NCI-H524 (cell line): ENCODE measurements at regions not wholly inside any gene's neighbourhood (a gene's known extent, or its start where the extent isn't known, plus 50 kb on each side); places are given as distances from the start of the nearest gene placed in this dataset.
A peak's percentile ranks its signal among the peaks of the same experiment; 100 is the strongest.

Source experiments
- DNase-seq, 2 experiments: peaks; one replicate each; lab custom pipeline; 2025; lab: John Stamatoyannopoulos, UW

DNA sequence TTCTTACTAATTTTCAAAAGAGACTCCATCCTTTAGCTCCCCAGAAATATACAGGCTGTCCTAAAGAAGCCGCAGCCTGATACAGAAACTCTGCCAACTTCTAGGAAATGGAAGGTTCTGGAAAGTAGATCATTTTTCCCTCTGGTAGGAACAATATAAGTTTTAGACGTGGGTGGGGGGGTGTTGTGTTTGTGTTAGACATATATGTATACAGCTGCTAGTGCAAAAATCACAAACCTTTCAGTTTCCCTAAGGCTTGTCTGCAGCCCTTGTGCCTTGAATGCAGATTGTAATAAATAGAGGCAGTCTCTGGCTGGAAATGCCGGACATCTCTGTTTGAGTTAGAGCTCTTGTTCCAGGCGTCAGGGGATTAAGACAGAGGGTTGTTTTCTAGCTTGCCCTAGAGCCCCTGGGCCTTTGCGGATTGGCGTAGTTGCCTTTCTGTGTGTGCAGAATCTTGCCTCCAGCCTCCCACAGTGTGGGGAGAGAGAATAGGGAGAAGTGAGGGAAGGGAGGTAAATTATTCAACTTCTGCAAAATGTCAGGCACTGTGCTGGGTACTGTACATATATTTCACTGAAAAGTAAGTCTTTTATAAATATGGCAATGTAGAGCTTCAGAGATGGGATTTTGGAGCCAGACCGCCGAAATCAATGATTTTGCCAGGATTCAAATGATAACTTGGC lies 269.7 kb downstream of the PRL start:
- DNase-seq: no peak

DNA sequence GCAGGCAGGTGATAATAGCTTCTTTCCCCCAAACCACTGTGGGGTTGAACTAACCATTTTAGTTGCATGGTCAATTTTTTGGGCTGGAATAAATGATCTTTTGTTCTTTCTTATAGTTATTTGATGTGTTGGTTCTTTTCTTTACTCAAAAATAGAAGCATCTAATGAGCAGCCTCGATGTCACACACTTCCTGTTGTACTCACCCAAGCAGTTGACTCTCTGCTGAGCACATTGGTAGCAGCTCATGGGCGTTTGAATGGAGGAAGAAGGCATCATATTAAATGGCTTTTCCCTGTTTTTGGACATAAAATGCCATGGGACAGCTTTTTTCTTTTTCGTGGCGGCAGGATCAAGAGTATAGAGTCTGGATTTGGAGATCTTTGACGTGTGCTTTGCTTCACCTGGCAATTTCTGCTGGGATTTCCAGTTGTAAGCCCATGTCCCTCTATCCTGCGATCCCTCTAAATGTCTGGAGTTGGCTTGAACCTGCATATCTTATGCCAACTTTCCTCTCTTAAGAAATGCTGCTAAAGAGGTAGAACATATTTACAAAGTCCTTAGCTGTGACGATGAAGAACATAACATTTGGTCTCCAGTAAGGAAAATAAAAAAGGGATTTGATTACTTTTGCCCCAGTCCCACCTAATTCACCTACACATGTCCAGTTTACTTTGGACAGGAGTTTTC lies 268.3 kb downstream of the PRL start:
- DNase-seq: no peak

DNA sequence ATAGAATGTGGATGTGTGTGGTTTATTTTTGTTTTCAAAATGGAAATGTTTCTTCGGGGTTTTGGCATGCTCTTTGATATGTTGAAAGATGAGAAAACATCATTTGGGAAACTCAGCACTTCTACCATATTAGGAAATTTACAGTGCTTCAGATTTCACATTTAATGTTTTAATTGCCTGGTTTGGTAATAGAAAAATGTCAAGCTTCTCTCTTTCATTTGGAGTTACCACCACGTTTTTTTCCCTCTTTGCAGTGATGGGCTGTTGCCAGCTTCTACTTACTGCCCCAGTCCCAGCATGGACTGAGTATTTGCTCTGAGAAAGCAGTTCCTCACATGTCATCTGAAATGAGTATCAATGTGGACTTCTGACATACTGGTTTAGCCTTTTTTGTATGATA lies 267.7 kb downstream of the PRL start:
- DNase-seq: no peak

DNA sequence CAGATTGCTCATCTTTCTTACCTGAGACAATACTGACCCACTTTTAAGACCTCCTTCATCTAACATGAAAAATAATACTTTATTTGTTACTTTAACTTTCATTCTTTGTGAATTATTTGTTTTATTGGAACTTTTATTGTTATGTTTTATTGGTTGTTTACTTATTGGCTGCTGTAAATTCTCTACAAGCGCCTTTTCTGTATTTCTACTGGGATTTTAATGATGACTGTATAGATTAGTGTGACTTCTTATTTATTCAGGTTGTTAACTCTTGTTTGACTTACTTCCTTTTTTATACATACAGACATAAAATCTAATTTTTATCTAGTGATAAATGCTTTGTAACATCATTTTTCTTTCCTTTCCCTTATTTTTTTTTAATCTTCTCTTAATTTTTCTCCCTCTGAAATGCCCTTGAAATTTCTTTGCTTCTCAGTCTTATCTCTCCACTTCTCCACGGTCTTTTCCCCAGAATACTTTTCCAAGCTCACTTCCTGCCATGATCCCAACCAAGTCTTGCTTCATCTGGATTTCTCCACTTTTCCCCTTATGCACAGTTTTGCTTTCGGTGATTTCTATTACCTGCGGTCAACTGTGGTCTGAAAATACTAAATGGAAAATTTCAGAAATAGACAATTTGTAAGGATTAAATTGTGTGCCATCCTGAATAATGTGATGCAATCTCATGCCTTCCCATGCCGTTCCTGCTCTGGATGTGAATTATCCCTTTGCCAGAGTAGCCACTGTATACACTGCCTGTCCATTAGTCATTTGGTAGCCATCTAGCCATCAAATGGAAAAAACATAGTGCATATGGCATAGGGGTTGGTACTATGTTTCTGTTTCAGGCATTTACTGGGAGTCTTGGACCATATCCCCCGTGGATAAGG lies 265.9 kb downstream of the PRL start:
- no peak for DNase-seq

DNA sequence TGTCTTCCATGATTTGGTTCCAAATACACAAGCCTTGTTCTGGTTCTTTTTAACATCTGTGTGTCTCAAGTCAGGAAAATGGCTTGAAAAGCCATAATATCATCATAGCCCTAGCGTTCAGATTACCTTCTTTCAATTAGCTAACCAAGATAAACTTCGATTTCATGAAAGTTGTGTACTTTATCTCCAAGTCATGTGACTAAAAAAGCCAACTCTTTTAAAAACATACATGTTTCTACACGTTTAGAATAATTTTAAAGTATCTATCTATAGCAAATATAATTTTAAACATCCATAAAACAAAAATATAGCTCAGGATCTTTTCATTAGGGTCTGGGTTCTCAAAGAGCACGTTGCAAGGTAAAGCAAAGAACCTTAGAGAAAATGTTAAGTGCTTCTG lies 261.1 kb downstream of the PRL start:
- no peak for DNase-seq

DNA sequence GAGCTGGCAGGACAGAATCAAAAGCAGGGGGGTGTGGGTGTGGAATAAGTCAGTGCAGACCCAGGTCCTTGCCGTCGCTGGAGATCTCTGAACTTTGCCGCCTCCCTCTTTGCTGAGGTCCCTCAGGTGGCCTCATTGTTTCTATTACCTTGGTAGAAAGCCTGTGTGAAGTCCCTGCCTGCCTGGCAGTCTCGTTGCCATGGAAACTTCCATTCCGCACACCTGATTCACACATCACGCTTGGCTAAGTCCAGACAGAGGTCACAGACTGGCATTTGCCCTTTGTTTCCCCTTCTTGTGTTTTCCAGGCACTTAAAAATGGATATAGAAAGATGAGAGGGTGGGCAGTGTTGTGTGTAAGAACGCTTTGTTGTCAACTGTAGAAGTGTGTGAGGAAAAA lies 260.6 kb downstream of the PRL start:
- peak in 1 of 2 experiments; percentile 42 for DNase-seq

DNA sequence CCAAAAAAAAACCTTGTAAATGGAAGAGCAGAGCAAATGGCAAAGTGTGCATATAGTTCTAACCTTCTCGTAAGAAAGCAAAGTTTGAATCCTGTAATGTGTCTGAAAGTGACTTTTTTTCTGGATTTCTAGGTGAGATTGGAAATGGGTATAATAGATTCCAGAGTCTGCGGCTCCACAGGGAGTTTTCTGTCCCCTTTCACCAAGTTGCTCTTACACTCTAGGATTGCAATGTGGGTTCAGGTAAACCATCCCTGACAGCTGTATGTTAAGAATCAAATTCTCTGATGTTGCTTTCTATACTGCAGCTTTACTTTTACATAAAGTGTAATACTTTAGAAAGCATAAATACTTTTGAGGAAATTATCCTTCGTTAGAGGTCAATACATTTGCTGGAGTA lies 260.1 kb downstream of the PRL start:
- no peak for DNase-seq

DNA sequence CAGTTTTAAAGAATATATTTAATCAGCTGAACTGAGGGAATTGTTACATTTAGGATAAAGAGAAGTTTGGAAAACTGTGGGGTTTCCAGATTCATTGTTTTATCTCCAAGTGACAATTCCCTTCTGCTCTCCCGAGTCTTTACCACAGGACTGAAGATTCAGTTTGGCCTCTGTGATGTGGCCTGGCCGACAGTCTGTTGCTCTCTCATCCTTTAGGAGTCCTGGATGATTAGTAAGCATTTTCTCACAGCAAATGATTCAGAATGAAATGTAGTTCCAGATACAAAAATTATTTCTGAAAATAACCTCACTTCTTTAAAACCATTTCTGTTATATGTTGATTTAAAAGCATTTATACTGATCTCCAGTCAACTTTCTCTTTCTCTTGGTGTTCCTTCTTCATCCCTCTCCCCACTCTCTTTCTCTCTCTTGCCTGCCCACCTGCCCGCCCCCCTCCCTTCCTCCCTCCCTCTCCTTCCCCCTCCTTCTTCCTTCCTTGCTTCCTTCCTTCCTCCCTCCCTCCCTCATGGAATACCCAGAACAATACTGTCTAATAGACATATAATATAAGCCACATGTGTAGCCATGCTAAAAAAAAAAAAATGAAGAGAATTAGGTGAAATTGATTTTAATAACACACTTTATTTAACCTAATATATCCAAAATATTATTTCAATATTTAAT lies 254.9 kb downstream of the PRL start:
- DNase-seq: no peak

DNA sequence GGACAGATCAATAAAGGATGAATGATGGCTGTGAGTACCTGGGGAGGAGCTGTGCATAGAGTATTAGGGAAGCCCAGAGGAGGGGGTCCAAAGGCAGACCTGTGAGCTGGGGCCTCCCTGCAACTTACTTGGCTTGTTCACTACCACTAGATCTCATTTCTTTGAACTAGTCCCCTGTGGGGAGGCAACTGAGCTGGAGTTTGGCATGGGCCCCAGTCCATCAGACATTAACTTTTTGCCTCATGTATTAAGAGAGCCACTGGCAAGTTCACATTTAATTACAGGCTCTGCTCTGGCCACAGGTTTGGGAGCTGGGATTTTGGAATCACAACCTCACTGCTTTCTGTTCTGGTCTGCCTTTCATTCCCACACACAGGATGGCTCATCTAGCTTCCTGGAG lies 254.1 kb downstream of the PRL start:
- DNase-seq: no peak

DNA sequence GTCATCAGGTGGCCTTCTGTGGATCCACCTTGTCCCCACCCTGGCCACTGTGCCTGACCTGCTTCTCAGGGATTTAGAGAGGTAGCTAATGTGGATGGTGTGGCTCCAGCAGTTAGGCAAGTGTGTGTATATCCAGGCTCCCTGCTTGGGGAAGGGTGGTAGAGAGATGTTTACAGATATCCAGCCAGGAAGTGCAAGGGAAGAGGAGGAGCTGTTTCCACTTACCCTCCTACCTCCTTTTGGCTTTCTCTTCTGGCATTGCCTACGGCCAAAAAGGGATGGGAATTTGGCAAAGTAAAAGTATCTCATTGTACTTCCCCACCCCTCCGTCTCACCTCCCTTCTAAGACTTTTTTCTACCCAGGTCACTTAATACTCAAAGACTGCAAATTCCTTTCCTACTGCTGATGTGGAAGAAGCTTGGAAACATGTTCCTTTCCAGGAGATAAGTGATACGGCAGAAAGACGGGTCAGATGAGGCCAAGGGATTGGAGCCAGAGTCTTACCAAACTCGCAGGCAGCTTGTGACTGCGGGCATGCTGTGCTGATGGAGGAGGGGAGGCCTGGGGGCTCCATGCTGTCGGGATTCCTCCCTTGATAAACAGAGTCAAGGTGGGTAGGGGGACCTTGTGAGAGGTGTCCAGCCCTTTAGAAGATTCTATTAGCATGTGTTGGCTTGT lies 253.4 kb downstream of the PRL start:
- DNase-seq: no peak

DNA sequence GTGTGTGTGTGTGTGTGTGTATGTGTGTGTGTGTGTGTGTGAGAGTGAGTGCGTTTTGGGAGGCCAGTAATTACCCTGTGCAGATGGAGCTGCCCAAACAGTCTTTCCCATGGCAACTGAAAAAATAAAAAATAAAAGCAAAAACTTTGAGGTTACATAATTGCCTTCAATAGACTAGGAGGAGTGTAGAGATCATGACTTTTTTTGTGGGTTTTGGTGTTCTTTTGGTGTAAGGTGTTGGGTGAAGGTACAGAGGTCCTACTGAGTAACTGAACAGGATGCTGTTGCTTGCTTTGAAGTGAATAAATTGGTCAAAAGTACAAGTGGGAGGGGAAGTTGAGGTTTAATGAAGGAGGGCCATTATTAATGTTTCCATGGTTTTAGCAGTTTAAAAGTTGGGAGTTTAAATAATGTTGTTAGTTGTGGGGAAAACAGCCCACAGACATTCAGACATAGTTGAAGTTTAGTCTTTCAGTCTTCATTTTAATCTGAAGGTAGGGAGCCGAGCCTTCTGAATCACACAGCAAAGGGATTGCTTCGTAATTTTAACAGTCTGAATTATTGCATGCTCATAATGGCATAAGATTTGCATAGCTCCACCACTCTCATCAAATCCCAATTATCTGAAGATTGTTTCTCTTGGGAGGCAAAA lies 251.4 kb downstream of the PRL start:
- no peak for DNase-seq

DNA sequence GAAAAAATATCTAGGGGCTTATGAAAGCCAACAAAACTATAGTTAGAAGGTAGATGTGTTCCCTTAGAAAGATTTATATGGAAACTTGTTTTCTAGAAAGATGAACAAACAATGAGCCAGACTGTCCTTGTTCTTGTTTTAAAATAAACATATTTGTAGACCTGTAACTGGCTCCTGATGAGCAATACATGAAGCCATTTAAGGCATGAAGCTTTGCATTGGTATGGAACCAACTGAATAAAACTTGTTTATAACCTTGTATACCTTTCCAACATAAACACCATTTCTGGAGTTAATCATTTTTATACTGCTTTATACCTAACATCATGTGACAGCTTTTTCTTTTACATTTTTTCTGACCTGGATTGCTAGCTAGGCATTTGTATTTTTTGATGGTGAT lies 247.8 kb downstream of the PRL start:
- DNase-seq: no peak

DNA sequence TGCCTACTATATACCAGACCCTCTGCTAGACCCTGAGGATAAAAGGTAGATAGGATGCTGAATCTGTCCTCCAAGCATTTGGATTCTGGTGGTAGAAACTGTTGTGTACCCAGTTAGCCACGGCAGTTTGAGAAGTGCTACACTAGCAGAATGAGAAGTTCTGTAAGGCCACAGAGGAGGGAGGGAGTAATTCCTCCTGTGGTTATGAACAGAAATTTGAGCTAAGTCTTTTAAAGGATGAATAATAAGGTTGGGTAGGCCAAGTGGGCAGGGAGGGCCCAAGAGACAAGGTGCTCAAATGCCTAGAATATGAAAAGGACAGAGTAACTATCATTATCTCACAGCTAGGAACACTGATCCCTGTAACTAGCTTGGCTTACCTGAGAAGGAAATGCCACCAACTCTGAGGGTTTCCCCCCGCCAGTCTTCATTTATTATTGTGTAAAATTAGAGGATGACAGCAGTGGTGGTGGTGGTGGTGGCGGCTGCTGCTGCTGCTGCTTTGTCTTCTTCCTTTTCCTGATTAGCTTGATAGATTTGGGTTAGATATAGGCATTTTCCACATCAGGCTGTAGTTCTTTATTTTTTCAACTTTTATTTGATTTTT lies 243.3 kb downstream of the PRL start:
- no peak for DNase-seq

DNA sequence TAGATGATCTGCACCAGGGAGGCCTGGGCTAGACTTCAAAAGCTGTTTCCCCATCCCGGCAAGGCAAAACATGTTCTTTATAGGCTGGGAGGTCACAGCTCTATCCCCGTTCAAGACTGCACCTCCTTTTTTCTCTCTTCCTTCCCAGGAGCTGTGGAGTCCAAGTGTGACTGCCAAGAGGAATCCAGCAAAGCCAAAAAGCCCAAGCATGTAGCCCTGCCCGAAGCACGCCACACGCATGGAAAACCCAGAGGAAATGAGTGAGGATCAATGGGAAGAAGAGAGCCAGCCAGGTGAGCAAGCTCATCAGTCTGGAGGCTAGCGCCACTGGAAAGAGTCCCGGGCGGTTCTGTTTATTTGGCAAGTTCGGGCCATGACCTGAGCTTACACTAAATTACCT lies 240.4 kb downstream of the PRL start:
- no peak for DNase-seq

DNA sequence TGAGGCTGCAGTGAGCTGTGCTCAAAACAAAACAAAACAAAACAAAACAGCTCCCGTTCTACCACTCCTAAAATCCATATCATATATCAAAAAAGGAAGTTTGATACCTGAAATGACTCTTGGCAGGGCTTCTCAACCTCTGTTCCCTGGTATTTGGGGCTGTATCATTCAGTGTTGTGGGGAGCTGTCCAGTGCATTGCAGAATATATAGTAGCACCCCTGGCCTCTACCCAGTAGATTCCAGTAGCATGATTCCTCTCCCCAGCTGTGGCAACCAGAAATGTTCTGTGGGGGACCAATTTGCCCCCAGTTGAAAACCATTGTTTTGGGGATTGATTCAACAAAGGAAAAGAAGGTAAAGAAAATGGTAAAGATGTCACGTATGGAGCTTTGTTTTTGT lies 238.9 kb downstream of the PRL start:
- DNase-seq: no peak

DNA sequence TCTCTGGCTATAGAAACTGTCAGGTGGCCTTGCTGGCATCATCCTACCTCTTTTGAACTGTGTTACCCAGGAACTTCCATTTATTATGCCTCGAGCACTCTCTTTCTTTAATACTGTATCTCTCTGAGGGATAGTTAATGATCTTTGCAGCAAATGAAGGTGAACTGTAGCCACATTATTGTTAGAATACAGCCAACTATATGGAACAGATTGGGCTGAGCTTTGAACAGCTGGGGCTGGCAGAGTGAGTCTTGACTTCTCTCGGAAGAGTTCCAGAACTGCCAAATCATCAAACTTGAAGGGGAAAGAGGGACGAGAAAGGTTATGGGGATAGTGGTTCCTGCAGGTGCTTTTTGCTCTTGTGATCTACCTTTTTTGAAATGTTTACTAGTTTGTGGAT lies 237.7 kb downstream of the PRL start:
- DNase-seq: peak in 1 of 2 experiments; percentile 26

DNA sequence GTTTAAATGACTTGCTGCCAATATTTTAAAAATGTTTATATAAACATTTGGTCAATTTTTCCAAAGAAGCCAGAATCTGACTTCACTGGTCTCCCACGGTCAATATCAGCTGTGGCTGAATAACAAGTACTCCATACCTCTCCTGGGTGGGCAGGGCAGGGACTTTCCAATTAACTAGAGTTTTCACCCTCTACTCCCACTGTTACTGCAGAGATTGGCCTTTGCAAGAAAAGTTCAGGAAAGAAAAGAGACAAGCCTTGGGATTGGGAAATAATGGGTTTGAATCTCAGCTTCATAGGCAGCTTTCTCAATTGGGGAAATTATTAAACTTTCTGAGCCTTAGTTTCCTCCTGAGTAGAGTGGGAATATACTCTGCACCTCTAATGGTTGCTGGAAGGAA lies 236.9 kb downstream of the PRL start:
- DNase-seq: no peak

DNA sequence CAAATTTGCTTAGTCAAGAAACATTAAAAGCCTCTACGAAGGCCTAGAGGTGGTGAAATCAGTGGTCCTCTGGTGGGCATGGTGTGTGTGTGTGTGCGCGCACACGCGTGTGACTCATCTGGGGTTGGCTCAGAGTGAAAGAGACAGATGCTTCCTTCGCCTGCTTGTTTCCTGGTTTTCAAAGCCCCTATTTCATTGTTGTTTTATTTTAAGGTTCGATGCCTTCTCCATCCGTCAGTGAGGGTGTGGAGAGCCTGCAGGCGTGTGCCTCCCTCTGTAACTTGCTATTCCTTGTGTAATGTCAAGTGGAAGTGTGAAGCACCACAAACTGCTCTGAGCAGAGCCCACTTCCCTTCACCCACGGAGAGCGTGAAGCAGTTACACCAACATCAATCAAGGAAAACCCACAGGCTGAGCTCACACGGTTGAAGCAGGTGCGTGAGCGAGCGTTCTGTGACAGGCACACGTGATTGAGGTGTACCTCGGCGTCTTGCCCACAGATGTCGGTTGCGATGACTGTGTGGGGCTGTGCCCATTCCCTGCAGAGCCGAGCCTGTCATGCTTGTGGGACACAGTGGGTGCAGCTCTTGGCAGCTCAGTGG lies 233.9 kb downstream of the PRL start:
- no peak for DNase-seq

DNA sequence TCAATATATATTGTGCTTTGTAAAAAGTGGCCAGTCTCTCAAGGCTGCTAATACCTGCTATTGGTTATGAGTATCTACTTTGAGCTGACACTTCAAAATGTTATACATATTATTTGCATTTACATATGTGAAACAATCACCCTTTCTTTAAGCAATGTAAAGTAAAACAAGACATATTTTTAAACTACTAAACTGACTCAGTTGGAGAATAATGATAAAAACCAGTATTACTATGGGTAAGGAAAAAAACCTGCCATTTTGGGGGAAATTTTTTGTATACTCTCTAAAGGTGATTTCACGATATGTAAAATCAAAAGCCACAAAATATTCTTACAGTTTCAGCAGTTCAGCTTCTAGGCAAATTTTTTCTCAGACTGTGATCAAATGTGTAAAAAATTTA lies 232.3 kb downstream of the PRL start:
- DNase-seq: no peak

DNA sequence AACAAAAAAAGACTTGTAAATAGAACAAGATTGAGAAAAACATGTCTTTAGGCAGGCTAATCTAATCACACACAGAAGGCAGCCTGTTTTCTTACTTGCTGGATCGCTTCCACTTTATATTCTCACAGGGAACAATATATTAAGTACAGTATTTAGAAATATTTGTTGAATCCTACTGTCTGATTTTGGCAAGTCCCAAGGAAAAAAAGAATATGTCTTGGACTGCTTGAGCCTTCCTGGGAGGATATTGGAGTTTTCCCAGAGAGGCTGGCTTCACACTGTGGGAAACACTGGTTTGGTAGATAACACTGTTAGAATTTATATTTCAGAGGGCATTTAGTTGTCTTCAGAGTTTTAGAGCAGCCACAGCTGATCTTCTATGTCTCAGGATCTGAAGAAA lies 229.7 kb downstream of the PRL start:
- no peak for DNase-seq
